ENCODE measurements at regions not wholly inside any gene's neighbourhood (a gene's known extent, or its start where the extent isn't known, plus 50 kb on each side); places are given as distances from the start of the nearest gene placed in this dataset.
"Not testable (repeated sequence)": the region's sequence is repeated elsewhere in the genome, so short reads cannot be mapped to it uniquely, and the experiment has no call there.

DNA sequence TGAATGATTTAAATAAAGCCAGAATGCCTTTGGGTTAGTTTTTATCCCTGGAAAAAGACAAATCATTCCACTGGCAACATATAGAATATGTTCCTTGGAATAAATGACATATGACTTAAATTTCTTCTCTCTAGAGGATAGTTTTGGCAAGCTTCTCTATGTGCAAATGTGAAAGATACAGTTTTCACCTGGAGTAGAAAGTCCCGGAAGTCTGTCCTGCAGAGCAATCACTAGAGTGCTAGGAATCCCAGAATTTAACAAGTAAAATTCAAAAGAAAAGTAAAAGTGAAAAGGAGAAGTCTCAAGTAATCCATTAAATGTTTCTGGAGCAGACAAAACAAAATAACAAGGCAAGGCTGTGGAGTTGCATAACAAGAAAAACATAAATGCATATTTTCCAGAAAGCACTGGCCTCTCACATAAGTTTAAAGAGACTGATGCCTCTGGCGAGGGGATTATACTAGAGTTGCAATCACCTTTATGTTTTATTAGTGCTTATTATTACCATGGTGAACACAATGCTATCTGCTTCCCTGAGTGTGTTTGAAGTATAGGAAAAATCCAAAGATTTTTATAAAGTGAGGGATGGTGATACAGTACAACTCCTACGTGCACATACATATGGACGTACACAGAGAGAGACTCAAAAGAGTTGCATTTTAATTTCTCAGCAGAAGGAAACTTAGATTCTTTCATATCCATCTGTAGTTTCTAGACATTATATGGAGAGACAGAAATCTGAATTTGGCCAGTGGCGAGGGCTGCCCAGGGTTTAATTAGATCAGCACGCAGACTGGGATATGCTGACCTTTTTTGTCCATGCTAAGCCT lies 188.3 kb upstream of the ANKRD55 start:
- no peak for DNase-seq (ENCODE audit: low spot score)

DNA sequence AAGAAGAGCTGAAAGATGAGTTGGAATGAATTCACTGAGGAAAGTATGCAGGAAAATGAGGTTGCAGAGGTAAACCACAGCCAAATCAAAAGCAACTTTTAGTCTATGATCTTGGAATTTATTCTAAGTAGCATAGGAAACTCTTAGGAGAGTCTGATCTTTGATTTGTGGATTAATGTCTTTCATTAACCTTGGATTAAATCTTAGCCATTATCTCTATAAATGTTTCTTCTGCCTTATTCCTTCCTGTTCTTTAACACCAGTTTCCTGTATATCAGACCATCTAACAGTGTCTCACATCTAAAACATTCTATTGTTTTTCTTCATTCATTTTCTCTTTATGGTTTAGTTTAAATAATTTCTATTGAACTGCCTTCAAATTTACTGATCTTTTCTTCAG lies 187.2 kb upstream of the ANKRD55 start:
- DNase-seq (ENCODE audit: low spot score) = no peak

GRCh38 chr5:56419667-56420066 lies 186.5 kb upstream of the ANKRD55 start:
- DNase-seq (ENCODE audit: low spot score) = no peak

GRCh38 chr5:56415356-56415765 lies 182.2 kb upstream of the ANKRD55 start:
- DNase-seq (ENCODE audit: low spot score) = peak; percentile 57

GRCh38 chr5:56414066-56414465 lies 180.9 kb upstream of the ANKRD55 start:
- DNase-seq (ENCODE audit: low spot score) = no peak

- no peak for DNase-seq (ENCODE audit: low spot score)
These were observed 180.4 kb upstream of the ANKRD55 start for GRCh38 chr5:56413546-56413945.

GRCh38 chr5:56412601-56413379 lies 179.7 kb upstream of the ANKRD55 start:
- DNase-seq (ENCODE audit: low spot score) = no peak

DNA sequence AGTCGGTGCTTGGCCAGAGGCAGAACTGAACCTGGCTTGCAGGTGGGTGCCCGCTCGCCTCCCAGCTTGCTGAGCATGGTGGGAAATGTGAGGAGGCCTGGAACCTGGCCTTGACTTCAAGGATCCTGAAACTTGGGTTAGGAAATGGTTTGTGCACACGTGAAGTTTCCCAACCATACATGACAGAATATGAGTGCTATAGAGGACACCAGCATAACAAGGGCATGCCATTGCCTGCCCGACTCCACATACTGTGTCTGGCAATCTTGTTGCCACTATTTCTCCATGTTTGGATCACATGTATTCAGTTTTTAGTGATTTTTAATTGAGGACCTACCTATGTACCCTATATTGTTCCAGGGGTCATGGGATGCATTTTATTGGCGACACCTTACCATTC lies 177.6 kb upstream of the ANKRD55 start:
- no peak for DNase-seq (ENCODE audit: low spot score)

DNA sequence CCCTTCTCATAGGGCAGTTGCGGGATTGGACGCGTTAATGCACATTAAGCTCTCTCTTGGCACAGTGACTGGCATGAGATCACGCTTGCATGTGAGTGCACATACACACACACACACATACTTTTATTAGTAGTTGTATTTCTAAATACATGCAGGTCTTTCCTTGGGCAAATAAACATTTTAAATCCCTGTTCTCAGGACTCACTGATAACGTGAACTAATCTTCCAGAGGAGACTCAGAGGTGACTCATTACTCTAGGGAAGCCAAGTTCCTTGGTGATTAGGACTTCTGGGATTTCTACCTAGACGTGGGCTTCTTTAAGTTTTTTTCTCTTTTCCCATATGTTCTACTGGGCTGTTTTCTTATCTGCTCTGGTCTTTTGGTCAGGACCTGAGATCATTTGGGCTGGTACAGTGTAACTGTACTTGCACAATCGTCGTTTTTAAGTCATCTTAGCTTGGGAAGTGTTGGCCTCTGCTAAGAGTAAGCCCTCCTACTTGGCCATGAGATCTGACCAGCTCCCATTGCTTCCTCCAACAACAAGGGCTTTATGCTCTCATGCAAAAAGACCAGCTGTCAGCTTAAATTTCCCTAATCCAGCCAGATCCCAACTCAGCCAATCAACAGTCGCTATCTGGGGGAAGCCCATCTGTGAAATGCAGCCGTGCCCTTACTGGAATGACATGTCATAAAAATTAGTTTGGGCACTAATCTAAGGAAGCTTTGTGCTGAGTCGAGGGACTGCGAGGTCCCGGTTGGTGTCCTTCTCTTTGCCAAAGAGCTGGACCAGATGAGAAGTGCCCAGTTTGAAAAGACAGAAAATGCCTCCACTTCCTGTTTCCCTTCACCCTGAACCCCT lies 176.4 kb upstream of the ANKRD55 start:
- DNase-seq (ENCODE audit: low spot score) = peak; percentile 73

GRCh38 chr5:56406838-56407237 lies 173.7 kb upstream of the ANKRD55 start:
- DNase-seq (ENCODE audit: low spot score) = no peak

GRCh38 chr5:56406221-56406620 lies 173.1 kb upstream of the ANKRD55 start:
- no peak for DNase-seq (ENCODE audit: low spot score)

DNA sequence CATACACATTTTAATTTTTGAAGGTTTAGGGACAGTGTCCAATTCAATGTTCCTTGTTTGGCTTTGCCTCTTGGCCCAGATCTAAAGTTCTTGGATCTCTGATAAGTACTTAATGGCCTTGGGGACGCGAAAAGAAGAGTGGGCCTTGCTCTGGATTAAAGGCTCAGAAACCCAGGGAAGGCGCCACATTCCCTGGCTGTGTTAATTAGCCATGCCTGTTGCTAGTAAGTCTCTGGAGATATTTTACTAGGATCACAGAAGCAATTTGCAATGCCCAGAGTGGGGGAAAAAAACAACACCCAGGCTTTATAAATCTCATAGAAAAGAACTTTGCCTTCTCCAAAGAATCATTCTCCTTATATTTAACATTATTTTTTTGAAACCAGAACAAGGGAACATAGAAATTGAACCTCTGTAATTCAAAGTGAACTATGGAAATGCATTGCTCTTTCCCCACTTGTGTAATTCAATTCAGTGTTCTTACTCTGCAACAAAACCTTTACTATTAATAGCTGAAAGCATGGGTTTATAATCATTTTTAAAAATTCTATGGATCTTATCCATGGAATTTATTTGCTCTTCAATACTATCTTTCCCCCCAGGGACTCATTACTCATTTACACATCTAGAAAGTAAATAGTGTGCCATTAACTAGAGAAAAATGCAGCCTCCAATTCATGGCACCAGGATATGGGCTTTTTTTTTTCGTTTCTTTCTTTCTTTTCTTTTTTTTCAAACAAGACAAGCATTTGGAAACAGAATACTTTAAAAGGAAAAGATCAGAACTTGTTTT lies 172.2 kb upstream of the ANKRD55 start:
- no peak for DNase-seq (ENCODE audit: low spot score)

DNA sequence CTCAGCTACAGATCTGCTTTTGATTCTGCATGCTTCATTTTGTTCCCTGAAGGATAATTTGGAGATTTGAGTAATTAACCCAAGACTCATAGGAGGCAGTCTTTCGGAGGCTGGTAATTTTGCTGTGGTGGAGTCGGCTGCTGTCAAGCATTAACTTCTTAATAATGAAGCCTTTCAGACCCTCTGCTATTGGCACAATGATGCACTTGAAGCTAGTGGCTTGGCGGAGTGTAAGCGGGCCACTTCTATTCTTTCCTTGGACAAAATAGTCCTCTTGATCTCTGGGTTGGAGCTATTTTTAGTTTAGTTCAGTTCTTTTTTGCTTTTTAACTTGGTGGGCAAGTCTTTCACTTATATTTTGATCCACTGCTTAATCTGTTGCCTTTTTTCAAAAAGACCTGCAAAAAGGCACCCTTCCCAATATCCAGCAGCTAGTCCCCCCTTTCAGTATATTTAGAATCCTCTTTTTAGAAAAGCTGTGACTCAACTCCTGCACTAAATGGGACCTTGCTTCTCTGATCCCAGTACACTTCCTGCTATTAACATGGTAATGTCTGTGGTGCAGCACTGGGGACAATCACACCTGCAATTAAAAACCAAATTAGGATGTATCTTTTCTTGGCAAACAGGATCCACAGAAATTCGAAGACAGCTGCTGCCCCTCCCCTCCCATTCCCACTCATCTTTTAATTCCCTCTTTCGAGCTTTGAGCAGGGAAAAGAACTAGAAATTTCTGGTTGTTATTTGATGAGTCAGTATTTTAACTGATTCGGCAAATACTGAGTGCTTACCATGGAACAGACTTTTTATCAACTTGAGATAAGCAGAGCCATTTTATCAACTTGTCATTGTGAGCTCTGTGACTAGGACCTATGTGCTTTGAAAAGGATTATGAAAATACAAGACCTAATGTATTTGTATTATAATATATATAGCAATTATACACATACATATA lies 169.4 kb upstream of the ANKRD55 start:
- no peak for DNase-seq (ENCODE audit: low spot score)

DNA sequence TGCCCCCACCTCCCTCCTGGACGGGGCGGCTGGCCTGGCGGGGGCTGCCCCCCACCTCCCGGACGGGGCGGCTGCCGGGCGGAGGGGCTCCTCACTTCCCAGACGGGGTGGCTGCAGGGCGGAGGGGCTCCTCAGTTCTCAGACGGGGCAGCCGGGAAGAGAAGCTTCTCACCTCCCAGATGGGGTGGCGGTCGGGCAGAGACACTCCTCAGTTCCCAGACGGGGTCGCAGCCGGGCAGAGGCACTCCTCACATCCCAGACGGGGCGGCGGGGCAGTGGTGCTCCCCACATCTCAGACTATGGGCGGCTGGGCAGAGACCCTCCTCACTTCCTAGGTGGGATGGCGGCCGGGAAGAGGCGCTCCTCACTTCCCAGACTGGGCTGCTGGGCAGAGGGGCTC lies 164.7 kb upstream of the ANKRD55 start:
- not testable (repeated sequence) for DNase-seq (ENCODE audit: low spot score)

GRCh38 chr5:56396634-56397033 lies 163.5 kb upstream of the ANKRD55 start:
- DNase-seq (ENCODE audit: low spot score) = no peak

GRCh38 chr5:56389261-56389660 lies 156.1 kb upstream of the ANKRD55 start:
- DNase-seq (ENCODE audit: low spot score) = no peak

- no peak for DNase-seq (ENCODE audit: low spot score)
These were observed 155.3 kb upstream of the ANKRD55 start for GRCh38 chr5:56388229-56388985.

DNA sequence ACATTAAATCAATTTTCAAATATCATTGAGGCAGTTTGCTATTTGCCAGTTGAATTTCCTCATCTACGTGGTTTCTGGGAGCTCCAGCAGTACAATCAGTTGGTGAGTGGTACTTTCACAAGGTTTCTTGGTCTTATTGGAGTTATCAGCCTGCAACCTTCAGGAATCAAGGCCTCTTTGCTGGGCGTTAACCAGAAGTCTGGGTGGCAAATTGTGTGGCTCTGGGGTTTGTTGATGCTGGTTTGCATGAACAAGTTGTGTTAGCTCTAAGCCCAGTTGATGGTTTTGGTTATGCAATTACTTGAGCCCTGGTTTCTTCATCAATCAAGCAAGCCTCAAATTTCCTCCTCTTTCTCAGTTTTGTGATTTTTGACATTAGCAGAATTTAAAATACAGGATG lies 152.9 kb upstream of the ANKRD55 start:
- no peak for DNase-seq (ENCODE audit: low spot score)

- DNase-seq (ENCODE audit: low spot score) = no peak
These were observed 151.1 kb upstream of the ANKRD55 start for GRCh38 chr5:56384186-56384585.

DNA sequence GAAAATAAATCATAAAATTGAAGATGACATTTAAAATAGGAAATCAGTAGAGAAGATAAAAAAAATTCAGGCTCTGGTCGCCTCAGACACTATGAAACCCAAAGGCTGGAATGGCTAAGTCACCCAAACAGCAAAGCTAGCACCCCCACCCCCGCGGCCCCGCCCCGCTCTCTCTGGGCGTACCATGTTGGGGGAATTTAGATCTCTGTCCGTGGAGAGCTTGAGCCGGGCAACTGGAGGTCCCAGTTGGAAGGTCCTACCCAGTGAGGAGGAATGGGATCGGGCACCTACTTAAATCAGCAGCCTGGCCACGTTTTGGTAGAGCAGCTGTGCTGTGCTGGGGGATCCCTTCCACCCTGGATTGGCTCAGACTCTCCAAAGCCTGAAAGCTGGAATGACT lies 150.6 kb upstream of the ANKRD55 start:
- DNase-seq (ENCODE audit: low spot score) = no peak
